Epithelial cell of esophagus (primary cell): ENCODE measurements at regions not wholly inside any gene's neighbourhood (a gene's known extent, or its start where the extent isn't known, plus 50 kb on each side); places are given as distances from the start of the nearest gene placed in this dataset.
"Not testable (repeated sequence)": the region's sequence is repeated elsewhere in the genome, so short reads cannot be mapped to it uniquely, and the experiment has no call there.

Experiments used
- DNase-seq: peaks from one replicate; pipeline ENCODE4 v3.0.0; 2010; ENCODE audit warnings: low read depth
- H3K4me3 ChIP-seq: 2 replicates; pipeline ENCODE4 v1.5.1; 2011; ENCODE audit warnings: mild to moderate bottlenecking, low read length, control low read depth
- TF ChIP-seq, protein P1 (sequence below): IDR thresholded peaks from 2 replicates; pipeline ENCODE4 v1.5.1; 2011; ENCODE audit warnings: low read depth, mild to moderate bottlenecking, low read length, control low read depth, inconsistent platforms; ENCODE audit not compliant: insufficient read depth; ENCODE audit errors: missing control alignments

DNA sequence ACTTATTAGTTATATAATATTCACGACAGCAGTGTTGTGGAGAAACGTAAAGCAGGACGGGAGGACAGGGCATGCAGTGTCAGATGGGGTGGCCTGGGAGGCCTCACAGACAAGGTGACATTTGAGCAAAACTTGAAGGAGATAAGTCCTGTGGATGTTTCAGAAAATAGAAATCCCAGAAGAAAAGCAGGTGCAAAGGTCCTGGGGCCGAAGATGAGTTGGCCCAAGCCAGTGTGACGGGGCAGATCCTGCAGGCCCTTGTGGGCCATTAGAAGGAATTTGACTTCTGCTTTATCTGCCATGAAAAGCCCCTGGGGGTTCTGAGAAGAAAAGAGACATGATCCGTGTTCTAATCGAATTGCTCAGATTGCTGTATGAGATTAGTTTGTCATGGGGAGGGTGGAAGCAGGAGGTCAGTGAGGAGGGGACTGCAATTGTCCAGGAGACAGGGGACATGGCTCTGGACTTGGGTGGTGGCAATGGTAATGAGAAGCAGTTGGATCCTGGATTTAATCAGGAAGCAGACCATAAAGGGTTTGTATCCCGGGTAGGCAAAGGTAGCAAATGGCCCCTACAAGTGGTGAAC, 437.4 kb upstream of the SULF2 start:
- no peak overlapping the region for H3K4me3 ChIP-seq
- TF ChIP-seq, protein P1, sequence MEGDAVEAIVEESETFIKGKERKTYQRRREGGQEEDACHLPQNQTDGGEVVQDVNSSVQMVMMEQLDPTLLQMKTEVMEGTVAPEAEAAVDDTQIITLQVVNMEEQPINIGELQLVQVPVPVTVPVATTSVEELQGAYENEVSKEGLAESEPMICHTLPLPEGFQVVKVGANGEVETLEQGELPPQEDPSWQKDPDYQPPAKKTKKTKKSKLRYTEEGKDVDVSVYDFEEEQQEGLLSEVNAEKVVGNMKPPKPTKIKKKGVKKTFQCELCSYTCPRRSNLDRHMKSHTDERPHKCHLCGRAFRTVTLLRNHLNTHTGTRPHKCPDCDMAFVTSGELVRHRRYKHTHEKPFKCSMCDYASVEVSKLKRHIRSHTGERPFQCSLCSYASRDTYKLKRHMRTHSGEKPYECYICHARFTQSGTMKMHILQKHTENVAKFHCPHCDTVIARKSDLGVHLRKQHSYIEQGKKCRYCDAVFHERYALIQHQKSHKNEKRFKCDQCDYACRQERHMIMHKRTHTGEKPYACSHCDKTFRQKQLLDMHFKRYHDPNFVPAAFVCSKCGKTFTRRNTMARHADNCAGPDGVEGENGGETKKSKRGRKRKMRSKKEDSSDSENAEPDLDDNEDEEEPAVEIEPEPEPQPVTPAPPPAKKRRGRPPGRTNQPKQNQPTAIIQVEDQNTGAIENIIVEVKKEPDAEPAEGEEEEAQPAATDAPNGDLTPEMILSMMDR: no peak
- DNase-seq: no peak

DNA sequence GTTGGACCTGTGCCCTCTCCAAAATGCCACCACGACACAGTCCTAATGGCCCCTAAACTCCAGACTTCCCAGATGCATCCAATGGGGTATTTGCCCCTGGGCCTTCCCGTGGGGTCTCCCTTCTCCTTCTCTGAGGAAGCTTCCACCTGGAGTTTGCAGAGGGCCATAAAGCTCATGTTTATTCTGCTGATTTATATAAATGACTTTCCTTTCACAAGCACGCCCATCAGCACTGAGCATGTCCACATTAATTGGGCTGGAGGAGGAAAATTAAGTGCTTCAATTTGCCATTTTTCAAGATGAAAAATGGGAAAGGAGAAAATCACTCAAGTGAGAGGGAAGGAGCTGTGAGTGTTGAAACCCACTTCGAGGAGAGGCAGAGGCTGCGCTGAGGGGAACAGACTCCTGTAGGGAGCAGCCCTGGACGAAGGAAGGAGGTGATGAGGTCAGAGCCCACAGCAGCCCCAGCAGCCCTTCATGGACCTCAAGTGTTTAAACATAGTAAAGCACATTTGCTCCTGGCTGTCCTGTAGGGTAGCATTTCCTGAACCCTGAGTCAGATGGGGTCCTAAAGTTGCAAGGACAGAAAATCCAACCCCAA, 434.9 kb upstream of the SULF2 start:
- DNase-seq: no peak
- H3K4me3 ChIP-seq: no peak overlapping the region
- TF ChIP-seq, protein P1: no peak

DNA sequence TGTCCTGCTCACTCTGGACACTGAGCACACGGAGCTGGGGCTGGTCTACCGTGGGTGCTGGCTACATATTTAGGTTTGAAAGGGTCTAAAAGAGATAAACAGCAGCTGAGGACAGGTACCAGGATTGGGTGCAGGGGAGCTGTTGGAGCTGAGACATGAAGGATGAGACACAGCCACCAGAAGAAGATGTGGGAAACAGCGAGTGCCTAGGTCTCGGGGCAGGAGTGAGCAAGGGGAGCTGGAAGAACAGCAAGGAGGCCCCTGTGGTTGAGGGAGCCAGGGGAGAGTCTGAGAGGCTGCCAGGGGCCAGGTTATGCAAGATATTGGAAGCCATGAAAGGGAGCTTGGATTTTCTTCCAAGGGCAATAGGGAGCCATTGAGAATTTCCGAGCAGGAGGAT, 434.0 kb upstream of the SULF2 start:
- no peak overlapping the region for H3K4me3 ChIP-seq
- TF ChIP-seq, protein P1: no peak
- no peak for DNase-seq

DNA sequence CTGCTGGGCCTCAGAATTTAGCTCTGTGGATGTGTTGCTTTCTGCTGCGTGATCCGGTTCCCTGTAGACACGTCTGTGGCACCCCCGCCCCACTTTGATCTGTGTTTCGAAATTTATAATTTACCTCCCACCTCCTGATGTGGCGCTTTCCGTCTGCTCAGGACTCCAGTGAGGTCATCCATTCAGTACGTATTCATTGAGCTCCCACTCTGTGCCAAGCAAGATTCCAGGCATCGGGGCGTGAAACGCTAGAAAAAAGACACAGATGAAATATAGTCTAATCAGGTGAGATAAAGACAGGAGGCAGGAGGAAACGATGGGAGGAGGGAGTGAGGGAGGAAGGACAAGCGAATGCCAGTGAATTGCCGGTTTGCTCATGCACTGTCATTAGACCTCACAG, 431.9 kb upstream of the SULF2 start:
- no peak overlapping the region for H3K4me3 ChIP-seq
- DNase-seq: no peak
- TF ChIP-seq, protein P1: no peak

DNA sequence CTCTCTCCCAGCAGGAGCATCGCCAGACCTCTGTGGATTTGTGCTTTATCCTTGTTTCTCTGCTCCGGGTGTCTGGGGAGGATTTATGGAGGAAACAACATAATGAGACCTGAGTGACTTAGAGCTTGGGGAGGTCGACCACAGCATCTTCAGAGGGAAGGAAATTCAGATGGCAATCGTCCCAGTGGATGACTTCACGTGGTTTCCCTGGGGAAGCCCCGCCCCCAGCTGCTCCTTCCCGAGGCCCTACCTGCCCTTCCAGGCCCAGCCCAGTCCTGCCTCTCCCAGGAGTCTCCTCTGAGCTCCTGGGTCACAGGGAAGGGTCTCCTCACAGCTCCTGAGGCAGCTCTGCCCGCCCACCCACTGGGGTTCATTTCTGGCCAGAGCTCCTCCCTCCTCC, 430.3 kb upstream of the SULF2 start:
- DNase-seq: no peak
- H3K4me3 ChIP-seq: no peak overlapping the region
- TF ChIP-seq, protein P1: no peak

DNA sequence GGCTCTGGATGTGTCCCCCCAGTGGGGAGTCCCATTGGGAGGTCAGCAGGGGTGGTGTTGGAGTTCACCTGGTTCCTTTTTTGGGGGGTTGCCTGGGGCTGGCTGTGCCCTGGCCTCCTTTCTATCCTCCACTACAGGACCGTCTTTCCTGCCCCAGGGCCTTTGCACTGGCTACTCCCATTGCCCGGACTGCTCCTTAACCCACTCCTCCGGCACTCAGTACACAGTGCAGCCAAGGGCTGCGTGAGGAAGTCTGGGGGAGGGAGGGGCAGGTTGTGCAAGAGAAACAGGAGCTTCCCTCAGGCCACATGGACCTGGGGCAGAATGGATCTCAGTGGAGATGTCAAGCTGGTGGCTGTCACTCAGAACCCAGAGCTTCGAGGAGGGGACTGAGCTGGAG, 429.3 kb upstream of the SULF2 start:
- H3K4me3 ChIP-seq: no peak overlapping the region
- no peak for DNase-seq
- TF ChIP-seq, protein P1: no peak

DNA sequence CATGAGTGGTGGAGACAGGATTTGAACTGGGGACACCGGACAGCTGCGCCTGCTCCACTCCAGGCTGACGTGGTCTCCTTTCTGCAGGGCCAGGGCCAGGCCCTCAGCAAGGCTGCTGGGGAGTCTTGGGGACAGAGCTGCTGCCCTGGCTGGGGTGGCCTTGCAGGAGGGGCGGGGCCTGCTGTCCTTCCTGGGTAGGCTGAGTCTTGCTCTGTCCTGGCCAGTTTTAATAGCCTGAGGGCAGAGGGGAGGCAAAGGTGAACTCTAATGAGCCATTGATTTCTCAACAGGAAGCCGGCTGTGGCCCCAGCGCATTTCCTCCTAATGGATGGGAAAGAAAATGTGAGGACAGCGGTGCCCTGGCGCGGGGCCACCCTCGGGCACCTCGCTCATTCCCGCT, 428.4 kb upstream of the SULF2 start:
- H3K4me3 ChIP-seq: not testable (repeated sequence)

More for the DNA sequence above, 428.4 kb upstream of the SULF2 start:
- DNase-seq: not testable (repeated sequence)
